GF-D8 (cell line): ENCODE measurements at regions not wholly inside any gene's neighbourhood (a gene's known extent, or its start where the extent isn't known, plus 50 kb on each side); places are given as distances from the start of the nearest gene placed in this dataset.

ENCODE experiments used
- DNase-seq: peaks from one replicate; lab custom pipeline; 2025; lab: John Stamatoyannopoulos, UW

GRCh38 chr20:23231561-23232218 is 118.9 kb upstream of the NXT1 start:
- DNase-seq = no peak

GRCh38 chr20:23230766-23231385 is 119.7 kb upstream of the NXT1 start:
- DNase-seq = no peak

- DNase-seq = no peak
These were observed 120.6 kb upstream of the NXT1 start for GRCh38 chr20:23229989-23230388.

- DNase-seq = no peak
These were observed 121.7 kb upstream of the NXT1 start for GRCh38 chr20:23228912-23229311.

- DNase-seq = no peak
These were observed 122.6 kb upstream of the NXT1 start for GRCh38 chr20:23227976-23228375.

GRCh38 chr20:23227274-23227673 is 123.3 kb upstream of the NXT1 start:
- DNase-seq = no peak

- DNase-seq = no peak
These were observed 123.9 kb upstream of the NXT1 start for GRCh38 chr20:23226612-23227265.

- peak; percentile 97 for DNase-seq
These were observed 125.1 kb upstream of the NXT1 start for GRCh38 chr20:23225407-23226060.

GRCh38 chr20:23224806-23225205 is 125.8 kb upstream of the NXT1 start:
- DNase-seq = no peak

GRCh38 chr20:23223908-23224580 is 126.5 kb upstream of the NXT1 start:
- DNase-seq = no peak

- DNase-seq = no peak
These were observed 127.9 kb upstream of the NXT1 start for GRCh38 chr20:23222531-23223200.

GRCh38 chr20:23217023-23217422 is 130.9 kb upstream of the CD93 start:
- no peak for DNase-seq

GRCh38 chr20:23215344-23215995 is 129.3 kb upstream of the CD93 start:
- DNase-seq = no peak

- DNase-seq = no peak
These were observed 128.8 kb upstream of the CD93 start for GRCh38 chr20:23214903-23215302.

GRCh38 chr20:23212464-23212995 is 126.4 kb upstream of the CD93 start:
- DNase-seq = no peak

GRCh38 chr20:23212011-23212410 is 125.9 kb upstream of the CD93 start:
- no peak for DNase-seq

GRCh38 chr20:23211164-23211563 is 125.0 kb upstream of the CD93 start:
- no peak for DNase-seq

GRCh38 chr20:23207826-23208540 is 121.9 kb upstream of the CD93 start:
- no peak for DNase-seq

- DNase-seq = no peak
These were observed 120.9 kb upstream of the CD93 start for GRCh38 chr20:23206995-23207394.

GRCh38 chr20:23206061-23206460 is 119.9 kb upstream of the CD93 start:
- no peak for DNase-seq
